NOMO-1 treated with dmso at 0.1 percent for 144 hours (cell line): ENCODE measurements at regions not wholly inside any gene's neighbourhood (a gene's known extent, or its start where the extent isn't known, plus 50 kb on each side); places are given as distances from the start of the nearest gene placed in this dataset.

Source experiments
- DNase-seq: peaks from one replicate; lab custom pipeline; 2025; ENCODE audit not compliant: unreplicated experiment; lab: John Stamatoyannopoulos, UW

DNA sequence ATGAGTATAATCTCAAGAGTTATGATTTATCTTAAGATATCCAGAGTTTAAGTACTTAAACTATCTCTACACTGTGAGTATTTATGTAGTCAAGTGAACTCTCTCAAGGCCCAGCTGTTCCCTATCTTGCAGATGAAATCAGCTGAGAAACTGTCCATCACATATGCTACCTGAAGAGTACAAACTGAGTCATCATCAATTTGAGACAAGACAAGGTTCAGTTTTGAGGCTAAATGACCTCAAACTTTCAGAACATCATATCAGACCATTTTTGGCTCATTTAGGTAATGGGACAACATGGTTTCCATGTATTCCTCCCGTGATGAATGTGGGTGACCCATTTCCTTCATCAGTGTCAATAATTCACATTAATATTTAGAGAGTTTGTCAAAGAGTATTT is 53.1 kb upstream of the AUTS2 start:
- DNase-seq: no peak
